Hepatocyte (in vitro differentiated cells): ENCODE measurements at regions not wholly inside any gene's neighbourhood (a gene's known extent, or its start where the extent isn't known, plus 50 kb on each side); places are given as distances from the start of the nearest gene placed in this dataset.

Source experiments
- DNase-seq: peaks from one replicate; pipeline ENCODE4 v3.0.0-alpha.2; 2016; ENCODE audit warnings: low spot score
- H2AFZ ChIP-seq: fragments of 200-600 bp; sonication (generic); 2 replicates; pipeline ENCODE4 v1.6.0; 2016; ENCODE audit warnings: antibody characterized with exemption, mild to moderate bottlenecking
- H3K27ac ChIP-seq: fragments of 200-600 bp; sonication (generic); 2 replicates; pipeline ENCODE4 v1.5.1; 2016; ENCODE audit warnings: mild to moderate bottlenecking
- H3K27me3 ChIP-seq: fragments of 200-600 bp; sonication (generic); 2 replicates; pipeline ENCODE4 v1.6.1; 2016
- H3K36me3 ChIP-seq: fragments of 200-600 bp; sonication (generic); replicated peaks from 2 replicates; pipeline ENCODE4 v1.5.1; 2016; ENCODE audit warnings: low read depth; ENCODE audit not compliant: insufficient read depth
- H3K4me1 ChIP-seq: fragments of 200-600 bp; sonication (generic); 2 replicates; pipeline ENCODE4 v1.5.1; 2016; ENCODE audit warnings: mild to moderate bottlenecking, moderate library complexity; ENCODE audit not compliant: insufficient read depth
- H3K4me2 ChIP-seq: fragments of 200-600 bp; sonication (generic); 2 replicates; pipeline ENCODE4 v1.6.0; 2016
- H3K4me3 ChIP-seq: fragments of 200-600 bp; sonication (generic); 2 replicates; pipeline ENCODE4 v1.5.1; 2016; ENCODE audit warnings: mild to moderate bottlenecking
- H3K79me2 ChIP-seq: fragments of 200-600 bp; sonication (generic); 2 replicates; pipeline ENCODE4 v1.6.0; 2017; ENCODE audit warnings: mild to moderate bottlenecking
- H3K9me2 ChIP-seq: fragments of 200-600 bp; sonication (generic); replicated peaks from 2 replicates; pipeline ENCODE4 v1.6.0; 2017; ENCODE audit warnings: mild to moderate bottlenecking; ENCODE audit not compliant: insufficient read depth
- H3K9me3 ChIP-seq: fragments of 200-600 bp; sonication (generic); 2 replicates; pipeline ENCODE4 v1.5.1; 2016; ENCODE audit warnings: low read depth, mild to moderate bottlenecking
- H4K20me1 ChIP-seq: fragments of 200-600 bp; sonication (generic); 2 replicates; pipeline ENCODE4 v1.6.0; 2016; ENCODE audit warnings: mild to moderate bottlenecking; ENCODE audit not compliant: insufficient read depth, poor library complexity, severe bottlenecking
- EZH2 ChIP-seq: fragments of 200-600 bp; sonication (generic); IDR thresholded peaks from 2 replicates; pipeline ENCODE4 v1.6.1; 2016; ENCODE audit warnings: antibody characterized with exemption, mild to moderate bottlenecking, borderline replicate concordance
- EZH2phosphoT487 ChIP-seq: fragments of 200-600 bp; sonication (generic); IDR thresholded peaks from one replicate; pipeline ENCODE4 v1.6.1; 2018; ENCODE audit warnings: antibody characterized with exemption, mild to moderate bottlenecking, low read depth, moderate library complexity; ENCODE audit not compliant: unreplicated experiment, severe bottlenecking
- WGBS: methylation state at CpG from one replicate; pipeline ENCODE4 v1.1.6; 2016; ENCODE audit warnings: low lambda C conversion rate; ENCODE audit errors: missing lambda C conversion rate; 5-methylcytosine and 5-hydroxymethylcytosine counted together
- TF ChIP-seq, protein P1 (sequence below): fragments of 200-600 bp; sonication (generic); IDR thresholded peaks from 2 replicates; pipeline ENCODE4 v1.5.1; 2016; ENCODE audit warnings: antibody characterized with exemption, mild to moderate bottlenecking; ENCODE audit not compliant: poor library complexity

DNA sequence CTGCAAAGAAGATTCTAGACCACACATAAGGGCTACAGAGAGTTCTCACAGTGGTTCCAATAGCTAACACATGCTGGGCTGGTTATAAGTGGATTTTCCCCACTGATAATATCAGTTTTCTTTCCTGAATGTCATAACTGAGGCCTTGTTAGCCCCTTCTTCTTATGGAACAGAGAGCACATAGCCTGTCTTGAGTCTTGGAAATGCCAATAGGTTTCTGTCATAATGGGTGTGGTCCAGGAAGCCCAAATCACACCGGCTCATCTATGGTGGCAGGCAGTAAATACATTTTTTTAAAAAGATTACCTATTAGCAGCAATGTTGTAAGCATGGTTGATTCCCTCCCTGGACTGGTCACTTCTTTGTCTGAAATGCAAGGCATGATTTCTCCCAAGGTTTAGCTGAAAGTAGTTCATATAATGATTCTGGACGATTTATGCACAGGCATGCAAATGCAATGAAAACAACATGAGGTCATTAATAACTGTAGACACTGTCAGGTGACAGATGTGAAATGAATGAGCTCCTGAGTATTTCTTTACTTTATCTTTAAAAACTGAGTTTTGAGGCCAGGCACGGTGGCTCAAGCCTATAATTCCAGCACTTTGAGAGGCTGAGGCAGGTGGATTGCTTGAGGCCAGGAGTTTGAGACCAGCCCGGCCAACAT is 67.2 kb upstream of the ATP2C1 start:
- no peaks in the 10 kb centered on the region for H3K36me3 ChIP-seq
- 87% methylated on average over 4 of the region's 4 CpGs for WGBS
- no peaks in the 10 kb centered on the region for H3K27me3 ChIP-seq
- peaks cover 20% of the 10 kb centered on the region for H3K4me1 ChIP-seq
- no peaks in the 10 kb centered on the region for H3K9me2 ChIP-seq
- no peak for DNase-seq
- H3K4me2 ChIP-seq = no peak overlapping the region
- no peaks in the 10 kb centered on the region for H4K20me1 ChIP-seq
- H3K4me3 ChIP-seq = no peak overlapping the region
- peak overlapping the region; percentile 79 for H3K27ac ChIP-seq
- H2AFZ ChIP-seq = no peak overlapping the region
- H3K79me2 ChIP-seq = no peaks in the 10 kb centered on the region
- TF ChIP-seq EZH2phosphoT487 (no peak), EZH2 (no peak)
- TF ChIP-seq, protein P1, sequence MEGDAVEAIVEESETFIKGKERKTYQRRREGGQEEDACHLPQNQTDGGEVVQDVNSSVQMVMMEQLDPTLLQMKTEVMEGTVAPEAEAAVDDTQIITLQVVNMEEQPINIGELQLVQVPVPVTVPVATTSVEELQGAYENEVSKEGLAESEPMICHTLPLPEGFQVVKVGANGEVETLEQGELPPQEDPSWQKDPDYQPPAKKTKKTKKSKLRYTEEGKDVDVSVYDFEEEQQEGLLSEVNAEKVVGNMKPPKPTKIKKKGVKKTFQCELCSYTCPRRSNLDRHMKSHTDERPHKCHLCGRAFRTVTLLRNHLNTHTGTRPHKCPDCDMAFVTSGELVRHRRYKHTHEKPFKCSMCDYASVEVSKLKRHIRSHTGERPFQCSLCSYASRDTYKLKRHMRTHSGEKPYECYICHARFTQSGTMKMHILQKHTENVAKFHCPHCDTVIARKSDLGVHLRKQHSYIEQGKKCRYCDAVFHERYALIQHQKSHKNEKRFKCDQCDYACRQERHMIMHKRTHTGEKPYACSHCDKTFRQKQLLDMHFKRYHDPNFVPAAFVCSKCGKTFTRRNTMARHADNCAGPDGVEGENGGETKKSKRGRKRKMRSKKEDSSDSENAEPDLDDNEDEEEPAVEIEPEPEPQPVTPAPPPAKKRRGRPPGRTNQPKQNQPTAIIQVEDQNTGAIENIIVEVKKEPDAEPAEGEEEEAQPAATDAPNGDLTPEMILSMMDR = no peak
- no peaks in the 10 kb centered on the region for H3K9me3 ChIP-seq

DNA sequence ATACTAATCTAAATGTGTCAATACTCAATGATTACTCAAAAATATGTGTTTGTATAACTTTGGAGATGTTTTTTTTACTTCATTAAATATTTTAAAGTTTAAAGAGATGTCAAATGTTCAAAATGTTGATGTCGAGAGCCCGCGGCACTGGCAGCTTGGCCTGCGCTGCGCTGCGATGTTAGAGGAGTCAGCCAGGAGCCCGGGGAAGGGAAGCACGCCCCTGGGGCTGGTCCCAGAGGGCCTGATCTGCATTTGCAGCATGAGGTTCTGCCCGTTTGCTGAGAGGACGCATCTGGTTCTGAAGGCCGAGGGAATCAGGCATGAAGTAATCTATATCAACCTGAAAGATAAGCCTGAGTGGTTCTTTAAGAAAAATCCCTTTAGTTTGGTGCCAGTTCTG is 66.4 kb upstream of the ATP2C1 start:
- Histone ChIP-seq H3K4me3 (no peak overlapping the region), H3K9me3 (no peaks in the 10 kb centered on the region), H4K20me1 (no peaks in the 10 kb centered on the region), H3K9me2 (no peaks in the 10 kb centered on the region), H3K79me2 (no peaks in the 10 kb centered on the region), H3K4me2 (no peak overlapping the region), H3K4me1 (peaks cover 20% of the 10 kb centered on the region), H3K27me3 (no peaks in the 10 kb centered on the region), H3K36me3 (no peaks in the 10 kb centered on the region), H2AFZ (no peak overlapping the region), H3K27ac (peak overlapping the region; percentile 79)
- TF ChIP-seq EZH2 (no peak), EZH2phosphoT487 (no peak)
- TF ChIP-seq, protein P1 = no peak
- 89% methylated on average over 11 of the region's 11 CpGs for WGBS
- no peak for DNase-seq

DNA sequence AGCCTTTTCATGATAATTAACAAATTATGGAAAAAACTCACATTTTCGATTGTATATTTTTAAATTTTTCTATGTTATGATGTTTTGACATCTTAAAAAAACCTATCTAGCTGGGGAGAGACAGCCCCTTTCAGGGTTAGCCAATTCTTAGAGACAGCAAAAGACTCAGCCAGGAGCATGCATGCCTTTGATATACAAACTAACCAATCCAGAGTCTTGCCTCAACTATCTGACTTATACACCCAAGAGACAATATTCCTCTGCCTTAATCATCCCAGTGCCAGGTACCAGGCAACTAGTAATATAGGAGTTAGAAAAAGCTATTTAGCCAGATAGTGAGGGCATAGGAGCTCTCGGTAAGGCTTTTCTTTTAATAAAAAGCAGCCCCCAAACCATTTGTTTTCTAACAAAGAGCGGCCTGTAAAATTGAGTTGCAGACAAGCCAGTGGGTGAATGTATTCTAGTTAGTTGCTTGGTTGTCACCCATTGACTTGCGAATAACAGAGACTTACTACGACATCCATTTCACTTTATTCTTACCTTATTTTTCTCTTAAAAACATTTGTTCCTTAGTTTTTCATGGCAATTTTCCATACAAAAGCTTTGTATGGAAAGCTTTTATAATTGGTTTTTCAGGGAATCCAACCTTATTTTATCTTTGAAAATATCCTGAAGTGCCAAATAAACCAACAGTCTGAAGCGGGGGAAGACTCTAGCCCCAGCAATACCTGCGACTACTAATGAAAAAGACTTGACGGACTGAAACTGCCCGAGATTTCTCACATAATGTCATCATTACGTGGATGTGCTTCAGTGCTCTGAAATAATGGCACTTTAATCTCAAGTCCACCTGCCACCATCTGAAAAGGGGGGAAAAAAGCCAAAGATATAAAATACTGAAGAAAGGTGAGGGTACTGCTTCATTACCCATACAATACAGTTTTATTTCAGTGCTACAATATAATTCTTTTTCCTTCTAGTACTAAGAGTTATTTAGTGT is 64.6 kb upstream of the ATP2C1 start:
- Histone ChIP-seq H2AFZ (no peak overlapping the region), H3K79me2 (no peaks in the 10 kb centered on the region), H3K4me3 (no peak overlapping the region), H3K4me2 (no peak overlapping the region), H3K36me3 (no peaks in the 10 kb centered on the region), H3K9me2 (no peaks in the 10 kb centered on the region), H3K4me1 (peaks cover 20% of the 10 kb centered on the region), H3K27ac (no peak overlapping the region), H3K27me3 (no peaks in the 10 kb centered on the region), H4K20me1 (no peaks in the 10 kb centered on the region), H3K9me3 (no peaks in the 10 kb centered on the region)
- DNase-seq = no peak
- WGBS = 87% methylated on average over 10 of the region's 10 CpGs
- TF ChIP-seq EZH2 (no peak), EZH2phosphoT487 (no peak)
- TF ChIP-seq, protein P1 = no peak
